ENCODE measurements at regions not wholly inside any gene's neighbourhood (a gene's known extent, or its start where the extent isn't known, plus 50 kb on each side); places are given as distances from the start of the nearest gene placed in this dataset.

- no peak for DNase-seq
These were observed 230.9 kb downstream of the RBM43 start for GRCh38 chr2:151030663-151031230.

- DNase-seq = no peak
These were observed 232.1 kb downstream of the RBM43 start for GRCh38 chr2:151029406-151030157.

GRCh38 chr2:151028691-151029176, 232.9 kb downstream of the RBM43 start:
- DNase-seq = no peak

GRCh38 chr2:151027151-151027550, 234.5 kb downstream of the RBM43 start:
- DNase-seq = no peak

GRCh38 chr2:151025816-151026215, 235.8 kb downstream of the RBM43 start:
- no peak for DNase-seq

- DNase-seq = no peak
These were observed 236.9 kb downstream of the RBM43 start for GRCh38 chr2:151024696-151025251.

GRCh38 chr2:151021747-151022452, 239.8 kb downstream of the RBM43 start:
- no peak for DNase-seq

GRCh38 chr2:151020411-151020810, 241.3 kb downstream of the RBM43 start:
- DNase-seq = no peak

GRCh38 chr2:151009437-151010175, 252.1 kb downstream of the RBM43 start:
- no peak for DNase-seq

- no peak for DNase-seq
These were observed 254.3 kb downstream of the RBM43 start for GRCh38 chr2:151007365-151007764.

- no peak for DNase-seq
These were observed 258.6 kb downstream of the RBM43 start for GRCh38 chr2:151002959-151003600.

- no peak for DNase-seq
These were observed 263.8 kb downstream of the RBM43 start for GRCh38 chr2:150997702-150998440.

- DNase-seq = no peak
These were observed 264.6 kb downstream of the RBM43 start for GRCh38 chr2:150997066-150997465.

- no peak for DNase-seq
These were observed 267.6 kb downstream of the RBM43 start for GRCh38 chr2:150994076-150994475.

- no peak for DNase-seq
These were observed 271.7 kb downstream of the RBM43 start for GRCh38 chr2:150989969-150990368.

- no peak for DNase-seq
These were observed 275.9 kb downstream of the RBM43 start for GRCh38 chr2:150985741-150986140.

- DNase-seq = no peak
These were observed 278.3 kb downstream of the RBM43 start for GRCh38 chr2:150983314-150983897.

- no peak for DNase-seq
These were observed 279.8 kb downstream of the RBM43 start for GRCh38 chr2:150981826-150982225.

GRCh38 chr2:150978053-150978452, 283.6 kb downstream of the RBM43 start:
- no peak for DNase-seq

GRCh38 chr2:150977296-150977695, 284.4 kb downstream of the RBM43 start:
- no peak for DNase-seq

- DNase-seq = no peak
These were observed 285.1 kb downstream of the RBM43 start for GRCh38 chr2:150976604-150977003.

Measured in activated gamma-delta T cell (primary cell).